GM19035 (cell line): ENCODE measurements at regions not wholly inside any gene's neighbourhood (a gene's known extent, or its start where the extent isn't known, plus 50 kb on each side); places are given as distances from the start of the nearest gene placed in this dataset.
"Not testable (repeated sequence)": the region's sequence is repeated elsewhere in the genome, so short reads cannot be mapped to it uniquely, and the experiment has no call there.

Experiments
- ATAC-seq: cut with Tn5 transposase; IDR thresholded peaks from one replicate; pipeline ENCODE4 v1.9.1; 2021; ENCODE audit not compliant: unreplicated experiment

- peak; percentile 6 for ATAC-seq
Observed at GRCh38 chr12:33588725-33589405, 149.2 kb upstream of the SYT10 start.

GRCh38 chr12:33589576-33590114 lies 150.0 kb upstream of the SYT10 start:
- no peak for ATAC-seq

- no peak for ATAC-seq
Observed at GRCh38 chr12:33593753-33594152, 154.1 kb upstream of the SYT10 start.

GRCh38 chr12:33596061-33596460 lies 156.4 kb upstream of the SYT10 start:
- no peak for ATAC-seq

GRCh38 chr12:33596814-33597213 lies 157.2 kb upstream of the SYT10 start:
- no peak for ATAC-seq

- no peak for ATAC-seq
Observed at GRCh38 chr12:33602515-33602914, 162.9 kb upstream of the SYT10 start.

- no peak for ATAC-seq
Observed at GRCh38 chr12:33605757-33606156, 166.1 kb upstream of the SYT10 start.

GRCh38 chr12:33609910-33610309 lies 170.3 kb upstream of the SYT10 start:
- no peak for ATAC-seq

GRCh38 chr12:33614630-33615029 lies 175.0 kb upstream of the SYT10 start:
- ATAC-seq, result no peak

GRCh38 chr12:33617218-33617617 lies 177.6 kb upstream of the SYT10 start:
- ATAC-seq, result no peak

- no peak for ATAC-seq
Observed at GRCh38 chr12:33628087-33628486, 188.5 kb upstream of the SYT10 start.

- peak; percentile 67 for ATAC-seq
Observed at GRCh38 chr12:33634544-33634943, 194.9 kb upstream of the SYT10 start.

- ATAC-seq, result not testable (repeated sequence)
Observed at GRCh38 chr12:33636930-33637329, 197.3 kb upstream of the SYT10 start.

GRCh38 chr12:33639975-33640374 lies 200.4 kb upstream of the SYT10 start:
- ATAC-seq, result no peak

GRCh38 chr12:33649992-33650391 lies 210.4 kb upstream of the SYT10 start:
- no peak for ATAC-seq

GRCh38 chr12:33650832-33651231 lies 211.2 kb upstream of the SYT10 start:
- ATAC-seq, result no peak

- ATAC-seq, result no peak
Observed at GRCh38 chr12:33653362-33653761, 213.7 kb upstream of the SYT10 start.

- ATAC-seq, result no peak
Observed at GRCh38 chr12:33654313-33654712, 214.7 kb upstream of the SYT10 start.

GRCh38 chr12:33663000-33663654 lies 223.5 kb upstream of the SYT10 start:
- ATAC-seq, result no peak

- no peak for ATAC-seq
Observed at GRCh38 chr12:33669349-33669748, 229.7 kb upstream of the SYT10 start.

- no peak for ATAC-seq
Observed at GRCh38 chr12:33670284-33670683, 230.7 kb upstream of the SYT10 start.

- ATAC-seq, result no peak
Observed at GRCh38 chr12:33671676-33672075, 232.1 kb upstream of the SYT10 start.
